Body of pancreas (tissue), 4 donors: ENCODE measurements at regions not wholly inside any gene's neighbourhood (a gene's known extent, or its start where the extent isn't known, plus 50 kb on each side); places are given as distances from the start of the nearest gene placed in this dataset.

Source experiments
- CTCF ChIP-seq, 7 experiments: fragments of 450-650 bp in 4 of 7; fragments of 200-600 bp in 3 of 7; sonication (generic) in 3 of 7; IDR thresholded peaks; one replicate each; pipeline ENCODE4 v1.5.1; 2016 to 2019; ENCODE audit warnings: antibody characterized with exemption in 7 of 7
- POLR2A ChIP-seq, 3 donors: fragments of 450-650 bp; IDR thresholded peaks; one replicate each; pipeline ENCODE4 v1.6.1; 2016; ENCODE audit warnings: antibody characterized with exemption in 3 of 3, mild to moderate bottlenecking in 2 of 3

- TF ChIP-seq POLR2A (IDR thresholded peaks at IDR 0.05) (no peak), CTCF (IDR thresholded peaks at IDR 0.05) (no peak)
Measured at GRCh38 chr7:106167439-106168136, 55.5 kb upstream of the SYPL1 start.
